GM12873 (cell line): ENCODE measurements at regions not wholly inside any gene's neighbourhood (a gene's known extent, or its start where the extent isn't known, plus 50 kb on each side); places are given as distances from the start of the nearest gene placed in this dataset.

Experiments
- TF ChIP-seq, protein P1 (sequence below): IDR thresholded peaks from 2 replicates; pipeline ENCODE4 v1.5.1; 2012; ENCODE audit warnings: low read depth, mild to moderate bottlenecking, moderate library complexity, low read length, control low read depth; ENCODE audit not compliant: insufficient read depth; ENCODE audit errors: missing control alignments

DNA sequence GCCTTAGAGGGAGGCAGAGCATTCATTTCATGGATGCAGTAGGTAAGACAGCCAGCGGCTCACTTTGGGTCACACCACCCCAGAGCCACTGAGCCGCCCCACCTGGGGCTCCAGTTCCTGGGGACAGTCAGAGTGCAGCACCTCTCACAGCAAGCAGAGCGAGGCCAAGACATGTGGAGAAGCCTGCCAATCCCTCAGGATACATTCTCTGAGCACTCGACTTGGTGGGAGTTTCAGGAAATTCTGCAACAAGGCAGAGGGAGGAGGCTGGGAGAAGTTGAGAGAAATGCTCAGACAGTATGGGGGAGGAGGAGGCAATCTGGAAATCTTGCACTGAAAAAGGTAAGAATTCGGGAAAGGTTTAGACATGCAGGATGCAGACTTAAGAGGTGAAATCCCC, 60.8 kb upstream of the WLS start:
- TF ChIP-seq, protein P1, sequence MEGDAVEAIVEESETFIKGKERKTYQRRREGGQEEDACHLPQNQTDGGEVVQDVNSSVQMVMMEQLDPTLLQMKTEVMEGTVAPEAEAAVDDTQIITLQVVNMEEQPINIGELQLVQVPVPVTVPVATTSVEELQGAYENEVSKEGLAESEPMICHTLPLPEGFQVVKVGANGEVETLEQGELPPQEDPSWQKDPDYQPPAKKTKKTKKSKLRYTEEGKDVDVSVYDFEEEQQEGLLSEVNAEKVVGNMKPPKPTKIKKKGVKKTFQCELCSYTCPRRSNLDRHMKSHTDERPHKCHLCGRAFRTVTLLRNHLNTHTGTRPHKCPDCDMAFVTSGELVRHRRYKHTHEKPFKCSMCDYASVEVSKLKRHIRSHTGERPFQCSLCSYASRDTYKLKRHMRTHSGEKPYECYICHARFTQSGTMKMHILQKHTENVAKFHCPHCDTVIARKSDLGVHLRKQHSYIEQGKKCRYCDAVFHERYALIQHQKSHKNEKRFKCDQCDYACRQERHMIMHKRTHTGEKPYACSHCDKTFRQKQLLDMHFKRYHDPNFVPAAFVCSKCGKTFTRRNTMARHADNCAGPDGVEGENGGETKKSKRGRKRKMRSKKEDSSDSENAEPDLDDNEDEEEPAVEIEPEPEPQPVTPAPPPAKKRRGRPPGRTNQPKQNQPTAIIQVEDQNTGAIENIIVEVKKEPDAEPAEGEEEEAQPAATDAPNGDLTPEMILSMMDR: no peak

DNA sequence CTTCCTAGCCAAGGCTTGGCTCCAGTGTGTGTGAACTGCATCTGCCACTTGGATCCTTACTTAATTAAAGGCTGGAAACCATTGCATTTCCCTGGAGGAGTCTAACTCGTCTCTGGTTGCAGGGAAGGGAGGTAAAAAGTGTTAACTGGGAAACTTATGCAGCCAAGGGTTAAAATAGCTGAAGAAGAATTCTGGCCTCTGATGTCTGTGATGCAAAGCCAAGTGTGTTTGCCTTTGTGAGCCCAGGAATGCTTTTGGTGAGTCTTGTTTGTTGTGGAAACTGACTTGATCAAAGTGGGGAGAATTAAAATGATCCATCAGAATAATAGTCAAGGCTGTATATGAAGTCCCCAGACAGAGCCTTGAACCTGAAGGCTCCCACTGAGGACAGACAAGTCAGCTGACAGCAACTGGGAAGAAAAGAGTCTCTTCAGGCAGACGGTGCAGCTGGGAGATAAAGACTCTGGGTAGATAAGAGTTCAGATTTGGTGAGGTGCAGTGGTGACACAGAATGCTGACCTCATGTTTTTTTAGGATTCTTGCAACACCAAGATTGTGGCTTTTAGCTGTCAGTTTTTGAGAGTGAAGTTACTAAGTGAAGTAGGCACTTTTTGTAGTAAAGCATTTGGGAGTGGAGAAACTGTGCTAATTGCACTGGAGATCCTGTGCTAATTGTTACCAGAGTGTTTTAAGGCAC, 59.5 kb upstream of the WLS start:
- TF ChIP-seq, protein P1: no peak

DNA sequence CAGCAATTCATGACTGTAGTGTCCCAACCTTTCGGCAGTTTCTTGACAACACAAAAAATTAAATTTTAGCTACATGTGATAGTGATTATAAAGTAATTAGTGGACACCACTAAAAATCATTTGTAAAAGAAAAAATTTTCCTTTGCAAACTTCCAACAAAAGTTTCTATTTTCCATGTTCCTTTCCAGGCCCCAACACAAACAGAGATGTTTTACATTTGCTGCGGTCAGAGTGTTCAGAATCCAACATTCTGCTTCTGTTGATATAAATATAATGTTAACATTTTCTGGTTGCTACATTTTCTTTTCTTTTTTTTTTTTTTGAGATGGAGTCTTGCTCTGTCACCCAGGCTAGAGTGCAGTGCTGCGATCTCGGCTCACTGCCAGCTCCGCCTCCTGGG, 54.9 kb upstream of the WLS start:
- TF ChIP-seq, protein P1: no peak

DNA sequence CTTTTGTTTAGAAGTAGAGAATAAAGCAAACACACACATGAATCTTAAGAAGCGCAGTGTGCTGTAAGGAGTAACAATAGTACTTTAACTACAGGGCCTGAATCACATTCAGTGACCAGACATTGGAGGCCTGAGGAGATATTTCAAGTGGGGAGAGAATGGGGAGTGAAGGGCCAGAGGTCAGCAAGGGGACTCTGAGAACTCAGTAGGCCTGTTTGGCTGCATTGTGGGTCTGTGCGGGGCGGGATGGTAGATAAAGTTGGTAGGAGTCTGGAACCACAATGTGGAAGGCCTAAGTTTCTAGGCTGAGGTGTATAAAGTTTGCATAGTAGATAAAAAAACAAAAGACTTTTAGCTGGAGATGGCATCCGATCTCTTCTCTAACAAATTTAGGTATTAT, 52.7 kb upstream of the WLS start:
- TF ChIP-seq, protein P1: no peak

DNA sequence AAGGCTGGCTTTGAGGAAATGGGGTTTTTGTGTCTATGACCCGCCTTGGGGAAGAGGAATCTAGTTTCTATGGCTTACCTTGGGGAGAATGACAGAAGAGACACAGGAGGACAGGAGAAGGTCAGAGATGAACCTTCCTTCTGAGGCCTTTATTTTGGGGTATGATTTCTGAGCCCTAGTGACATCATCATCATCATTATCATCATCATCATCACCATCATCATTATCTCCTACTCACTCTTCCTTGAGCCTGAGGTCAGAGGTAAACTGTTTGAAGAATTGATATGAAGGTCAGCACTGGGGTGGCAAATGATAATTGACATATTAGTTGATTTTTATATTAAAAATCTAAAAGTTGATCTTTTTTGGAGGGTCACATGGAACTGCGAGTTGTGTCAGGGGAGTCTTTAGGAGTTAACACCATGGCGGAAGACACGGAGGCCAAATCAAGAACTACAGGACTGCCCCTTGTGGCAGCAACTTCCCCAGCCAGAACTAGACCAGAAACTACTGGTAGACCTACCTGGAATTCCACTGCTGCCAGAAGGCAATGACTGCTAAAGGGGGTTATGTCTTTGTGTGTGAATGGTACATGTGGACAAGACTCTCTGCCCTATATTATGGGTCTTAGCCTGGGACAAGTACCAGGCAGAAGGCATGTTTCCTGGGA, 49.8 kb upstream of the WLS start:
- TF ChIP-seq, protein P1: no peak
